ENCODE measurements at regions not wholly inside any gene's neighbourhood (a gene's known extent, or its start where the extent isn't known, plus 50 kb on each side); places are given as distances from the start of the nearest gene placed in this dataset.

- TF ChIP-seq CTCF (IDR thresholded peaks at IDR 0.05; ENCODE audit: low read depth, low read length): no peak
- CTCF ChIA-PET: no interaction called here
Measured at GRCh38 chr14:85150166-85150565, 379.8 kb upstream of the FLRT2 start.

GRCh38 chr14:85154714-85155113 is 375.2 kb upstream of the FLRT2 start:
- CTCF ChIA-PET: no interaction called here
- no peak overlapping the region for H3K27ac ChIP-seq (ENCODE audit: low read depth, low read length)
- no peaks in the 10 kb centered on the region for H3K9me3 ChIP-seq (ENCODE audit: control insufficient read depth, insufficient read depth, low read length)
- DNase-seq (ENCODE audit: low read depth, low spot score): no peak
- no peaks in the 10 kb centered on the region for H3K27me3 ChIP-seq (ENCODE audit: control insufficient read depth, insufficient read depth, low read length)
- H3K4me3 ChIP-seq (ENCODE audit: low read depth, low read length): no peak overlapping the region
- POLR2A ChIA-PET: no interaction called here
- no peak for TF ChIP-seq CTCF (IDR thresholded peaks at IDR 0.05; ENCODE audit: low read depth, low read length)

More at GRCh38 chr14:85150166-85150565, 379.8 kb upstream of the FLRT2 start:
- H3K27ac ChIP-seq (ENCODE audit: low read depth, low read length): no peak overlapping the region
- DNase-seq (ENCODE audit: low read depth, low spot score): no peak
- POLR2A ChIA-PET: no interaction called here
- no peak overlapping the region for H3K4me3 ChIP-seq (ENCODE audit: low read depth, low read length)
- no peaks in the 10 kb centered on the region for H3K27me3 ChIP-seq (ENCODE audit: control insufficient read depth, insufficient read depth, low read length)
- no peaks in the 10 kb centered on the region for H3K9me3 ChIP-seq (ENCODE audit: control insufficient read depth, insufficient read depth, low read length)

GRCh38 chr14:85156319-85156718 is 373.6 kb upstream of the FLRT2 start:
- Histone ChIP-seq H3K27me3 (ENCODE audit: control insufficient read depth, insufficient read depth, low read length) (no peaks in the 10 kb centered on the region), H3K27ac (ENCODE audit: low read depth, low read length) (no peak overlapping the region), H3K9me3 (ENCODE audit: control insufficient read depth, insufficient read depth, low read length) (no peaks in the 10 kb centered on the region), H3K4me3 (ENCODE audit: low read depth, low read length) (no peak overlapping the region)
- POLR2A ChIA-PET: no interaction called here
- no peak for DNase-seq (ENCODE audit: low read depth, low spot score)
- no peak for TF ChIP-seq CTCF (IDR thresholded peaks at IDR 0.05; ENCODE audit: low read depth, low read length)
- CTCF ChIA-PET: no interaction called here

- ChIA-PET CTCF (no interaction called here), POLR2A (no interaction called here)
- H3K9me3 ChIP-seq (ENCODE audit: control insufficient read depth, insufficient read depth, low read length): no peaks in the 10 kb centered on the region
- H3K27ac ChIP-seq (ENCODE audit: low read depth, low read length): no peak overlapping the region
- no peak for DNase-seq (ENCODE audit: low read depth, low spot score)
- H3K4me3 ChIP-seq (ENCODE audit: low read depth, low read length): no peak overlapping the region
- no peak for TF ChIP-seq CTCF (IDR thresholded peaks at IDR 0.05; ENCODE audit: low read depth, low read length)
- no peaks in the 10 kb centered on the region for H3K27me3 ChIP-seq (ENCODE audit: control insufficient read depth, insufficient read depth, low read length)
Measured at GRCh38 chr14:85159726-85160125, 370.2 kb upstream of the FLRT2 start.

GRCh38 chr14:85165094-85165493 is 364.9 kb upstream of the FLRT2 start:
- POLR2A ChIA-PET: no interaction called here

More at GRCh38 chr14:85165094-85165493, 364.9 kb upstream of the FLRT2 start:
- CTCF ChIA-PET: no interaction called here
- Histone ChIP-seq H3K9me3 (ENCODE audit: control insufficient read depth, insufficient read depth, low read length) (no peaks in the 10 kb centered on the region), H3K27ac (ENCODE audit: low read depth, low read length) (no peak overlapping the region), H3K4me3 (ENCODE audit: low read depth, low read length) (no peak overlapping the region), H3K27me3 (ENCODE audit: control insufficient read depth, insufficient read depth, low read length) (no peaks in the 10 kb centered on the region)
- no peak for TF ChIP-seq CTCF (IDR thresholded peaks at IDR 0.05; ENCODE audit: low read depth, low read length)
- DNase-seq (ENCODE audit: low read depth, low spot score): no peak
